ENCODE measurements at regions not wholly inside any gene's neighbourhood (a gene's known extent, or its start where the extent isn't known, plus 50 kb on each side); places are given as distances from the start of the nearest gene placed in this dataset.

- CTCF ChIA-PET (ENCODE audit: low intra/inter-chr PET ratio), result no interaction called here
Observed at GRCh38 chr12:107541001-107541705, 144.4 kb upstream of the PWP1 start.

More at GRCh38 chr12:107541001-107541705, 144.4 kb upstream of the PWP1 start:
- POLR2A ChIA-PET, result interaction anchor here (0.6 kb wide), 1 partner anchor 24 kb away, joined by 3 read pairs; no protein-coding TSS in a partner anchor
- no TSS peak for BruUV-seq (replicated peaks)
- DNase-seq (ENCODE audit: extremely low read depth in 1 of 4, low spot score in 3 of 4) (no peak), ATAC-seq (no peak), FAIRE-seq (no peak)
- intact Hi-C loops (cut with micrococcal nuclease) (no loop called here), in situ Hi-C loops (cut with MboI) (no loop called here)
- Histone ChIP-seq H3K9me1 (ENCODE audit: control insufficient read depth, insufficient read depth, low read length) (no peaks in the 10 kb centered on the region), H3K27me3 (ENCODE audit: control insufficient read depth in 2 of 2, insufficient read depth in 2 of 2, low read length in 2 of 2) (peaks cover 0 to 2% of the 10 kb centered on the region in 2 experiments; a peak in 2 of 5 replicates), H3K4me1 (replicated peaks in 1 of 2; ENCODE audit: control insufficient read depth in 2 of 2, insufficient read depth in 2 of 2, low read length in 2 of 2) (no peaks in the 10 kb centered on the region), H3K79me2 (ENCODE audit: control insufficient read depth, insufficient read depth, low read length) (no peaks in the 10 kb centered on the region), H3K9me3 (replicated peaks; ENCODE audit: control insufficient read depth, insufficient read depth, low read depth, low read length) (no peaks in the 10 kb centered on the region), H3K4me2 (ENCODE audit: insufficient read depth, low read length) (no peak overlapping the region), H3K4me3 (no peak overlapping the region), H3K9ac (ENCODE audit: insufficient read depth in 1 of 2, low read depth in 2 of 2, low read length in 2 of 2) (no peak overlapping the region), H4K20me1 (replicated peaks; ENCODE audit: control insufficient read depth, insufficient read depth, low read length) (no peaks in the 10 kb centered on the region), H3K27ac (ENCODE audit: extremely low read depth, low read depth, low read length) (no peak overlapping the region), H3K36me3 (ENCODE audit: control insufficient read depth, insufficient read depth, low read length) (no peaks in the 10 kb centered on the region), H2AFZ (ENCODE audit: low read depth, low read length) (no peak overlapping the region)
- TF ChIP-seq PKNOX1 (IDR thresholded peaks at IDR 0.05) (0 out of 2 replicates have a peak, but pooled peaks have one; percentile 15), CHD7 (IDR thresholded peaks at IDR 0.05; ENCODE audit: low read depth, low read length) (no peak), CREM (IDR thresholded peaks at IDR 0.05; ENCODE audit: low read depth) (no peak)
- 0% methylated on average over 7 of the region's 7 CpGs for WGBS (ENCODE audit: insufficient coverage, low coverage, missing lambda C conversion rate)
